Heart right ventricle (tissue), 16 donors: ENCODE measurements at regions not wholly inside any gene's neighbourhood (a gene's known extent, or its start where the extent isn't known, plus 50 kb on each side); places are given as distances from the start of the nearest gene placed in this dataset.

Source experiments
- ATAC-seq, 8 donors: fragments of 200-7000 bp; cut with Tn5 transposase; one replicate each; pipeline ENCODE4 v1.9.1; 2020; ENCODE audit warnings: mild to moderate bottlenecking in 8 of 8, moderate library complexity in 8 of 8, moderate number of reproducible peaks in 1 of 8
- DNase-seq, 2 donors: peaks; one replicate each; pipeline ENCODE4 v3.0.0-alpha.2; 2020
- H3K27ac ChIP-seq, 10 donors: fragments of 200-600 bp; sonication (generic) in 2 of 10; one replicate each; pipeline versions ENCODE4 v1.5.0 to v1.8.0; 2020 to 2022; ENCODE audit warnings: mild to moderate bottlenecking in 3 of 10
- H3K27me3 ChIP-seq, 7 donors: fragments of 200-600 bp; one replicate each; pipeline ENCODE4 v1.8.0; 2021 to 2022; ENCODE audit warnings: mild to moderate bottlenecking in 2 of 7
- H3K36me3 ChIP-seq, 9 donors: fragments of 200-600 bp; sonication (generic) in 1 of 9; one replicate each; pipeline versions ENCODE4 v1.5.0 to v1.8.0; 2020 to 2022; ENCODE audit warnings: mild to moderate bottlenecking in 2 of 9
- H3K4me1 ChIP-seq, 9 donors: fragments of 200-600 bp; sonication (generic) in 1 of 9; one replicate each; pipeline versions ENCODE4 v1.5.0 to v1.8.0; 2020 to 2022; ENCODE audit warnings: mild to moderate bottlenecking in 4 of 9
- H3K4me3 ChIP-seq, 10 donors: fragments of 200-600 bp; sonication (generic) in 2 of 10; one replicate each; pipeline versions ENCODE4 v1.5.0 to v1.8.0; 2020 to 2022; ENCODE audit warnings: mild to moderate bottlenecking in 7 of 10, moderate library complexity in 2 of 10
- H3K9me3 ChIP-seq, 11 donors: fragments of 200-600 bp in 10 of 11; sonication (generic) in 2 of 11; one replicate each; pipeline versions ENCODE4 v1.5.0 to v1.8.0; 2013 to 2022; ENCODE audit warnings: mild to moderate bottlenecking in 2 of 11, control low read depth in 1 of 11, moderate library complexity in 1 of 11
- WGBS, 2 donors: extraction: QIAGEN DNeasy Blood & Tissue Kit; methylation state at CpG; one replicate each; pipeline ENCODE4 v1.1.7; 2013; ENCODE audit warnings: inconsistent platforms in 1 of 2; 5-methylcytosine and 5-hydroxymethylcytosine counted together
- intact Hi-C, 10 donors: fragments of 100-400 bp; cut with DNase I; formaldehyde crosslinking; loops; one replicate each; pipeline versions ENCODE4 v1.11.1 to v1.14.2; 2022
- TF ChIP-seq, protein P1 (sequence below), 9 donors: fragments of 200-600 bp; sonication (generic) in 2 of 9; IDR thresholded peaks; one replicate each; pipeline versions ENCODE4 v1.5.0 to v1.8.0; 2021 to 2022; ENCODE audit warnings: antibody characterized with exemption in 9 of 9, mild to moderate bottlenecking in 5 of 9, moderate library complexity in 1 of 9
- donor health status: Arrhythmogenic right ventricular cardiomyopathy.
- donor health status: ischemic (EF 13 %, LVEDD 7.1; RV severe dilation, severe dysfunction).
- donor health status: healthy with polysubstance abuse.
- donor health status: DM: no; HTN: yes; CAD: no.
- donor health status: DM: no; HTN: no; CAD: no.
- donor health status: ischemic (EF 25% LVEDD 6.9; RV normal size, moderate dysfunction).
- donor health status: ischemic (EF 25% LVEDD 5.7; RV mildly dilated, moderate dysfunction).
- donor health status: healthy.
- donor health status: DM: yes; HTN: yes; CAD: no.
- donor health status: Ischemic cardiomyopathy.
- donor health status: ischemic (EF 35%, LVEDD 5.7; RV mildly dilated, moderate dysfunction).
- donor health status: nonischemic (EF 11% LVEDD 7.7; RV severe dilation, severe dysfunction).
- donor health status: DM: yes; HTN: yes; CAD: no.
- donor health status: PGD.
- donor health status: ischemic (EF 29% LVEDD 5.4; RV normal size, mild dysfunction).
- donor health status: nonischemic (EF 23%, LVEDD 6.1; RV moderate dilation, normal function).

DNA sequence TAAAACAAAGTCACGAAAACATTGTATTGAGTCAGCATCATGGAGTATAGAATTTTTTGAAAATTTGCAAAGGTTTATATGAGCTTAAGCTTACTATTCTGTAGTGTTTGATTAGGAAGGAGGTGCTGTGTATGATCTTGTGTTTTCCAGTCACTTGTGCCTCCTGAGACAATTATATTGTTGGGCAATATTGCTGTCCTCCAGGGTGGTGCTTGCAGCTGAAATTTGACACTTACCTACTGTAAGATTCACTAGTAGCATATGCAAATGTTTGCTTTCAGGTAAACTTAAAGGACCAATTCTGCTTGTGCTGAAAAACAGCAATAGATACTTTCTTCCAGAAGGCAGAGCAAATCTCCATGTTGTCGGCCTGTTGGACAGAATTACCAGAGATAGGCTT, 268.0 kb downstream of the TGFB2 start:
- no peaks in the 10 kb centered on the region for H3K4me1 ChIP-seq
- intact Hi-C loops, result no loop called here
- no peaks in the 10 kb centered on the region for H3K36me3 ChIP-seq
- DNase-seq (no peak), ATAC-seq (no peak)
- TF ChIP-seq, protein P1, sequence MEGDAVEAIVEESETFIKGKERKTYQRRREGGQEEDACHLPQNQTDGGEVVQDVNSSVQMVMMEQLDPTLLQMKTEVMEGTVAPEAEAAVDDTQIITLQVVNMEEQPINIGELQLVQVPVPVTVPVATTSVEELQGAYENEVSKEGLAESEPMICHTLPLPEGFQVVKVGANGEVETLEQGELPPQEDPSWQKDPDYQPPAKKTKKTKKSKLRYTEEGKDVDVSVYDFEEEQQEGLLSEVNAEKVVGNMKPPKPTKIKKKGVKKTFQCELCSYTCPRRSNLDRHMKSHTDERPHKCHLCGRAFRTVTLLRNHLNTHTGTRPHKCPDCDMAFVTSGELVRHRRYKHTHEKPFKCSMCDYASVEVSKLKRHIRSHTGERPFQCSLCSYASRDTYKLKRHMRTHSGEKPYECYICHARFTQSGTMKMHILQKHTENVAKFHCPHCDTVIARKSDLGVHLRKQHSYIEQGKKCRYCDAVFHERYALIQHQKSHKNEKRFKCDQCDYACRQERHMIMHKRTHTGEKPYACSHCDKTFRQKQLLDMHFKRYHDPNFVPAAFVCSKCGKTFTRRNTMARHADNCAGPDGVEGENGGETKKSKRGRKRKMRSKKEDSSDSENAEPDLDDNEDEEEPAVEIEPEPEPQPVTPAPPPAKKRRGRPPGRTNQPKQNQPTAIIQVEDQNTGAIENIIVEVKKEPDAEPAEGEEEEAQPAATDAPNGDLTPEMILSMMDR (IDR thresholded peaks at IDR 0.05), result no peak
- H3K9me3 ChIP-seq, result peaks cover 0 to 26% (median 0%) of the 10 kb centered on the region in 11 donors
- WGBS, 2 donors, result 89 to 97% methylated on average over 2 of the region's 2 CpGs
- H3K27me3 ChIP-seq, result no peaks in the 10 kb centered on the region
- no peak overlapping the region for H3K4me3 ChIP-seq
- no peak overlapping the region for H3K27ac ChIP-seq

DNA sequence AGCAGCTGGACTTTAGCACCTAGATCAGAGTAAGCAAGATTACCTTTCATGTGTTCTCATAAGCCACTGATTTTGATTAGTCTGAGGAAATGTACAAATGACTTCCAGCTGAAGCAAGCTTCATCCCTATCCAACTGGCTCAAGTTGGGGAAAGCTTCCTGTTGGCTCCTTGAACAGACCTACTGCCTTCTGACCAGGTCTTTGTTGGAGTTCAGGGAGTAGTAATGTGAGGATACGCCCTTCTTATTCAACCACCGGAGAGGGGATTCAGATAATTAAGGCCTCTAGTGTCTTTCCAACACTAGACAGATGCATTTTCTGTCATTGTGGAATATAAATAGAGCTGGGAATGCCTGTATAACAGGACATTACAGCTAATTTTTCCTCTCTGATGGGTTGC, 268.9 kb downstream of the TGFB2 start:
- H3K4me3 ChIP-seq, result no peak overlapping the region

DNA sequence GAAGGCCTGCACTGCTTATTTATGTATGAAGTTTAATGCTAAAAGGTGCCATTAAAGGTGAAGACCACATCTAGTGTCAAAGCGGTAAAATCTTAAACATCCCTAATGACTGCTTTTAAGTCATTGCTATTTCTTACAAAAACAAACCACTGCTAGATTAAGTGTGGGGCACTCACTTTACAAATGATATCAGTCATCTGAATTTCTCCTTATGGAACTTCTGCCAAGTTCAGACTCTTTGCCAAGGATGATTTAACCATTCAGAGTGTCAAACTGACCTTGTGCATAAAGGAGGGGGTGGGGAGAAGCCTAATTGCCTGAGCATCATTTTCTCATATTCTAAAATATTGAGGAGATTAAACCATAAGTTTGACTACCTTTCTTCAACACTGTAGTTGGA, 271.5 kb downstream of the TGFB2 start:
- ATAC-seq, result no peak

More for the DNA sequence above, 268.9 kb downstream of the TGFB2 start:
- 64 to 66% methylated on average over 2 of the region's 2 CpGs for WGBS, 2 donors
- no peak overlapping the region for H3K27ac ChIP-seq
- DNase-seq (no peak), ATAC-seq (no peak)
- TF ChIP-seq, protein P1 (IDR thresholded peaks at IDR 0.05), result no peak
- H3K27me3 ChIP-seq, result no peaks in the 10 kb centered on the region
- no peaks in the 10 kb centered on the region for H3K36me3 ChIP-seq
- intact Hi-C loops, result no loop called here
- H3K9me3 ChIP-seq, result peaks cover 0 to 17% (median 0%) of the 10 kb centered on the region in 11 donors
- no peaks in the 10 kb centered on the region for H3K4me1 ChIP-seq

DNA sequence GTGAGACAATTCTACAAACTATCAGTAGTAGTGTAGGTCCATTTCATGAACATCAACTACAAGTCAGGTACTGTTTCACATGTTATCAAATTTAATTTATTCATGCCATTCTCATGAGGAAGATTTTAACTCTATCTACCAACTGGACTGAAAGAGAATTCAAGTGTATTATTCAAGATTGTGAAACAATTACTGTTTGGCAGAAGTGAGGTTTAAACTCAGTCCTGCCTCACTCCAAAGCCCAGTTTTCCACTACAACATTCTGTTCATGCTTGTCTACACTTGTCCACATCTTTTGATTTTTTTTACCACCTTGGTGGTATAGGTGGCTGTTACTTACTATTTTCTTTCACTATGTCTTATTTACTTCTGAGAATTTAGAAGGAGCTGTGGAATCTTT, 272.9 kb downstream of the TGFB2 start:
- intact Hi-C loops, result no loop called here
- Histone ChIP-seq H3K4me3 (no peak overlapping the region), H3K9me3 (peaks cover 0 to 17% (median 0%) of the 10 kb centered on the region in 11 donors), H3K27ac (no peak overlapping the region), H3K27me3 (no peaks in the 10 kb centered on the region), H3K4me1 (no peaks in the 10 kb centered on the region), H3K36me3 (no peaks in the 10 kb centered on the region)
- DNase-seq (no peak), ATAC-seq (no peak)
- TF ChIP-seq, protein P1 (IDR thresholded peaks at IDR 0.05), result no peak

More for the DNA sequence above, 271.5 kb downstream of the TGFB2 start:
- Histone ChIP-seq H3K9me3 (peaks cover 0 to 17% (median 0%) of the 10 kb centered on the region in 11 donors), H3K4me3 (no peak overlapping the region), H3K4me1 (no peaks in the 10 kb centered on the region), H3K27ac (no peak overlapping the region), H3K36me3 (no peaks in the 10 kb centered on the region), H3K27me3 (no peaks in the 10 kb centered on the region)
- intact Hi-C loops, result no loop called here
- no peak for DNase-seq
- 69 to 71% methylated on average over 1 of the region's 1 CpG for WGBS, 2 donors
- TF ChIP-seq, protein P1 (IDR thresholded peaks at IDR 0.05), result no peak
